Thyroid gland (tissue), 4 donors: ENCODE measurements at regions not wholly inside any gene's neighbourhood (a gene's known extent, or its start where the extent isn't known, plus 50 kb on each side); places are given as distances from the start of the nearest gene placed in this dataset.

Experiments used
- DNase-seq, 2 donors: peaks; one replicate each; pipeline ENCODE4 v3.0.0-alpha.2; 2019
- H3K27ac ChIP-seq, 3 donors: fragments of 200-600 bp; sonication (generic); 1 replicate in 2 of 3; 2 replicates in 1 of 3; pipeline ENCODE4 v1.5.1; 2016 to 2019; ENCODE audit warnings: mild to moderate bottlenecking in 1 of 3, moderate library complexity in 1 of 3
- H3K27me3 ChIP-seq: fragments of 200-600 bp; sonication (generic); one replicate; pipeline ENCODE4 v1.5.1; 2019
- H3K36me3 ChIP-seq, 2 donors: fragments of 200-600 bp; sonication (generic); one replicate each; pipeline ENCODE4 v1.5.1; 2016 to 2019
- H3K4me1 ChIP-seq, 2 donors: fragments of 200-600 bp; sonication (generic); one replicate each; pipeline ENCODE4 v1.5.1; 2017 to 2019
- H3K4me3 ChIP-seq, 3 donors: fragments of 200-600 bp; sonication (generic); replicated peaks in 1 of 3; 1 replicate in 2 of 3; 2 replicates in 1 of 3; pipeline ENCODE4 v1.5.1; 2016; ENCODE audit warnings: mild to moderate bottlenecking in 1 of 3
- H3K9me3 ChIP-seq: fragments of 200-600 bp; sonication (generic); one replicate; pipeline ENCODE4 v1.5.1; 2017
- POLR2A ChIP-seq, 2 donors: fragments of 450-650 bp; IDR thresholded peaks; one replicate each; pipeline ENCODE4 v1.6.1; 2017; ENCODE audit warnings: antibody characterized with exemption in 2 of 2, mild to moderate bottlenecking in 2 of 2, moderate library complexity in 1 of 2
- WGBS, 2 donors: methylation state at CpG; one replicate each; pipeline ENCODE4 v1.1.5; 2017; 5-methylcytosine and 5-hydroxymethylcytosine counted together
- intact Hi-C: fragments of 100-400 bp; cut with DNase I; formaldehyde crosslinking; loops from one replicate; pipeline ENCODE4 v1.15.1; 2023
- TF ChIP-seq, protein P1 (sequence below), 6 experiments: fragments of 200-600 bp in 3 of 6; fragments of 450-650 bp in 3 of 6; sonication (generic) in 3 of 6; IDR thresholded peaks; one replicate each; pipeline ENCODE4 v1.5.1; 2016 to 2019; ENCODE audit warnings: antibody characterized with exemption in 6 of 6, mild to moderate bottlenecking in 2 of 6, inconsistent platforms in 1 of 6, moderate library complexity in 1 of 6

- DNase-seq: no peak
- 90 to 93% methylated on average over 1 of the region's 1 CpG for WGBS, 2 donors
- H3K4me3 ChIP-seq: no peak overlapping the region
- intact Hi-C loops: no loop called here
- H3K27me3 ChIP-seq: no peaks in the 10 kb centered on the region
- H3K27ac ChIP-seq: no peak overlapping the region
- no peak for TF ChIP-seq POLR2A (IDR thresholded peaks at IDR 0.05)
- TF ChIP-seq, protein P1, sequence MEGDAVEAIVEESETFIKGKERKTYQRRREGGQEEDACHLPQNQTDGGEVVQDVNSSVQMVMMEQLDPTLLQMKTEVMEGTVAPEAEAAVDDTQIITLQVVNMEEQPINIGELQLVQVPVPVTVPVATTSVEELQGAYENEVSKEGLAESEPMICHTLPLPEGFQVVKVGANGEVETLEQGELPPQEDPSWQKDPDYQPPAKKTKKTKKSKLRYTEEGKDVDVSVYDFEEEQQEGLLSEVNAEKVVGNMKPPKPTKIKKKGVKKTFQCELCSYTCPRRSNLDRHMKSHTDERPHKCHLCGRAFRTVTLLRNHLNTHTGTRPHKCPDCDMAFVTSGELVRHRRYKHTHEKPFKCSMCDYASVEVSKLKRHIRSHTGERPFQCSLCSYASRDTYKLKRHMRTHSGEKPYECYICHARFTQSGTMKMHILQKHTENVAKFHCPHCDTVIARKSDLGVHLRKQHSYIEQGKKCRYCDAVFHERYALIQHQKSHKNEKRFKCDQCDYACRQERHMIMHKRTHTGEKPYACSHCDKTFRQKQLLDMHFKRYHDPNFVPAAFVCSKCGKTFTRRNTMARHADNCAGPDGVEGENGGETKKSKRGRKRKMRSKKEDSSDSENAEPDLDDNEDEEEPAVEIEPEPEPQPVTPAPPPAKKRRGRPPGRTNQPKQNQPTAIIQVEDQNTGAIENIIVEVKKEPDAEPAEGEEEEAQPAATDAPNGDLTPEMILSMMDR (IDR thresholded peaks at IDR 0.05): no peak
- H3K9me3 ChIP-seq: no peaks in the 10 kb centered on the region
- H3K36me3 ChIP-seq: no peaks in the 10 kb centered on the region
- H3K4me1 ChIP-seq: no peaks in the 10 kb centered on the region
Measured at GRCh38 chr12:73362666-73363065, 1090.5 kb downstream of the TRHDE start.

DNA sequence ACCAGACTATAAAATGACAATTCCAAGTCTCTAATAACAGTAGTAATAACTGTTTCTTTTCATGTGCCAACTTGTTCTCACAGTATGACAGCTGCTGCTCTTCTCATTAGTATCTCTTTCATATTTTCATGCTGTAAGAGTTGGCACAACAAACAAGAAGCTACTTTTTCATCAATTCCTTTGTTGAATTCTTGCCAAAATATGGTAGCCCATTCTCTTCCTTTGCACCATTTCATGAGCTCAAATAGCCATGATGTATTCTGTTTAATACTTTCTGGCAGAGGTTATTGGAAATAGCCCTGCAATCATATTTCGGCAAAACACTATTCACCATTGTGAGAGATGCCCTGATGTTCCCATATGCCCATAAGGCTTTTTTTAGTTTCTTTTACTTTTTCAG, 1100.7 kb downstream of the TRHDE start:
- Histone ChIP-seq H3K27ac (no peak overlapping the region), H3K4me1 (no peaks in the 10 kb centered on the region), H3K9me3 (no peaks in the 10 kb centered on the region), H3K36me3 (no peaks in the 10 kb centered on the region), H3K27me3 (no peaks in the 10 kb centered on the region), H3K4me3 (no peak overlapping the region)
- intact Hi-C loops: no loop called here
- 96 to 98% methylated on average over 1 of the region's 1 CpG for WGBS, 2 donors
- no peak for DNase-seq
- no peak for TF ChIP-seq POLR2A (IDR thresholded peaks at IDR 0.05)
- TF ChIP-seq, protein P1 (IDR thresholded peaks at IDR 0.05): no peak

DNA sequence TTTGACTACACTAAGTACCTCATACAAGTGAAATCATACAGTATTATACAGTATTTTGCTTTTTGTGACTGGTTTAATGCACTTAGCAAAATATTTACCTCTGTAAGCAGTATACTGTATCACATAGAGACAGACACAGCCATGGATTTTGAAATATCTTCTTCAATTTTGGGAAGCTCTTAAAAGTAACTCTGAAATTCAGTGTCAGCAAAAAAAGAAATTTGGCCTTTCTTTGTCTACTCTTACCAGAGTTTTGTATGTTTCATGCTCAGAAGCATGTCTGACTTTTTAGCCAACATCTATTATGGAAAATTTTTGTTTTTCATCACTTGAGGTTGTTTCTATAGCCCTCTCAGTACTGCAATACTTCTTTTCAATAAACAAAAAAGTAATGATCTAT, 1102.2 kb downstream of the TRHDE start:
- H3K27me3 ChIP-seq: no peaks in the 10 kb centered on the region
- TF ChIP-seq, protein P1 (IDR thresholded peaks at IDR 0.05): no peak
- TF ChIP-seq POLR2A (IDR thresholded peaks at IDR 0.05): no peak
- intact Hi-C loops: no loop called here
- no peak overlapping the region for H3K27ac ChIP-seq
- no peaks in the 10 kb centered on the region for H3K9me3 ChIP-seq
- no peaks in the 10 kb centered on the region for H3K4me1 ChIP-seq
- DNase-seq: no peak
- H3K36me3 ChIP-seq: no peaks in the 10 kb centered on the region
- no peak overlapping the region for H3K4me3 ChIP-seq

DNA sequence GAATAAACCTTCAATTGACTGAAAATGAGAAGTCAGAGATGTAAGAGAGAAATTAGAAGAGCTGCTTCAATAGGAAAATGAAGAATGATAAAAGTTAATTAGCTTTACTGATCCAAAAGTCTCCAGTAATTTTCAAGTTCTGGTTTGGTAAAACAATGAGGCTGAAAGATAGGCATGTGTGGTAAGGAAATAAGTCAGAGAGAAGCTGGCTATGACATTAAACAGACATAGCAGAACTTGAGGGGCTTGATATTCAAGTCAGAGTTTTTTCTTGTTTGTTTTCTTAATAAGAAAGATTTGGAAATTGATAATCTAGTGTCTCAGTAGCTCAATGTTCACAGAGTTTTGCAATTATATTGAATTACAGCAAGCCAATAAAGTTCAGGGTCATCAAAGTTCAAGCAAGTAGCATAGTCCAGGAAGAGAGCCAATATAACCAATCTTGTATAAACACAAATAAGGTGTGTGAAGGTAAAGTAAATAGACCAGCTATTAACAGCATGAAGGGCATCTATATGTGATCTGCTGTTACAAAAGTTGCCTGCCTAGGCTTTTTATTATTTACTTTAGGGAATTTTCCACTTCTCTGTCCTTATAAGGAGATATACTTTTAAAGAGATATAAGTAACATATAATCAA, 1111.5 kb downstream of the TRHDE start:
- no peak for TF ChIP-seq POLR2A (IDR thresholded peaks at IDR 0.05)
- TF ChIP-seq, protein P1 (IDR thresholded peaks at IDR 0.05): no peak
- Histone ChIP-seq H3K4me1 (no peaks in the 10 kb centered on the region), H3K27me3 (no peaks in the 10 kb centered on the region), H3K4me3 (no peak overlapping the region), H3K36me3 (no peaks in the 10 kb centered on the region), H3K9me3 (no peaks in the 10 kb centered on the region), H3K27ac (no peak overlapping the region)
- DNase-seq: no peak
- intact Hi-C loops: no loop called here

- Histone ChIP-seq H3K4me3 (no peak overlapping the region), H3K9me3 (no peaks in the 10 kb centered on the region), H3K27me3 (no peaks in the 10 kb centered on the region), H3K36me3 (no peaks in the 10 kb centered on the region), H3K27ac (no peak overlapping the region), H3K4me1 (no peaks in the 10 kb centered on the region)
- no peak for DNase-seq
- WGBS, 2 donors: 95 to 97% methylated on average over 1 of the region's 1 CpG
- TF ChIP-seq POLR2A (IDR thresholded peaks at IDR 0.05): no peak
- TF ChIP-seq, protein P1 (IDR thresholded peaks at IDR 0.05): no peak
- intact Hi-C loops: no loop called here
Measured at GRCh38 chr12:73384592-73384991, 1112.4 kb downstream of the TRHDE start.
